H1 (cell line): ENCODE measurements at regions not wholly inside any gene's neighbourhood (a gene's known extent, or its start where the extent isn't known, plus 50 kb on each side); places are given as distances from the start of the nearest gene placed in this dataset.

ENCODE experiments used
- CTCF ChIA-PET: fragments of 300-600 bp; sonication (Branson Sonifier 250); formaldehyde crosslinking; loops from one replicate; lab custom pipeline; 2021; ENCODE audit not compliant: partially characterized antibody; lab: Charles Lee
- POLR2A ChIA-PET: fragments of 300-600 bp; sonication (Branson Sonifier 250); formaldehyde crosslinking; loops from one replicate; lab custom pipeline; 2021; ENCODE audit warnings: inconsistent platforms; ENCODE audit not compliant: partially characterized antibody; lab: Charles Lee
- DNase-seq, 2 experiments: peaks; one replicate each; pipeline versions ENCODE4 v3.0.0 to v3.0.0-alpha.2; 2010 to 2022; ENCODE audit warnings: low spot score in 2 of 2, low read depth in 1 of 2, mixed read lengths in 1 of 2
- FAIRE-seq: peaks from 2 replicates; lab custom pipeline; 2011; peaks lifted over from hg19 to GRCh38; lab: Jason Lieb, UNC
- H2AFZ ChIP-seq: 2 replicates; pipeline ENCODE4 v1.8.1; 2012; ENCODE audit warnings: low read length, inconsistent platforms
- H2AK5ac ChIP-seq: 2 replicates; pipeline ENCODE4 v1.6.1; 2013; ENCODE audit warnings: low read depth, low read length
- H2BK120ac ChIP-seq: replicated peaks from 2 replicates; pipeline ENCODE3; 2013; ENCODE audit warnings: low read depth, low read length, inconsistent platforms
- H2BK12ac ChIP-seq: 2 replicates; pipeline ENCODE4 v1.6.1; 2013; ENCODE audit warnings: low read depth, low read length
- H2BK15ac ChIP-seq: 2 replicates; pipeline ENCODE4 v1.6.1; 2013; ENCODE audit warnings: low read length
- H2BK20ac ChIP-seq: 2 replicates; pipeline ENCODE4 v1.6.1; 2013; ENCODE audit warnings: low read length
- H2BK5ac ChIP-seq: 2 replicates; pipeline ENCODE4 v1.6.1; 2013; ENCODE audit warnings: low read depth, low read length
- H3K14ac ChIP-seq: 2 replicates; pipeline ENCODE4 v1.6.1; 2013; ENCODE audit warnings: inconsistent platforms; ENCODE audit not compliant: insufficient read length
- H3K18ac ChIP-seq: 2 replicates; pipeline ENCODE4 v1.6.1; 2013; ENCODE audit warnings: low read length; ENCODE audit errors: extremely low read depth
- H3K23ac ChIP-seq: 2 replicates; pipeline ENCODE4 v1.6.1; 2013; ENCODE audit warnings: inconsistent platforms; ENCODE audit not compliant: insufficient read length
- H3K23me2 ChIP-seq: 2 replicates; pipeline ENCODE4 v1.6.1; 2013; ENCODE audit warnings: low read depth, low read length
- H3K27ac ChIP-seq: 2 replicates; pipeline ENCODE4 v1.6.1; 2011; ENCODE audit warnings: low read depth, low read length, inconsistent platforms
- H3K27me3 ChIP-seq, 4 experiments: replicated peaks in 1 of 4; 1 replicate in 1 of 4; 2 replicates in 3 of 4; pipeline versions ENCODE4 v1.6.1 to v1.8.1; 2011 to 2013; ENCODE audit warnings: low read length in 3 of 4, mild to moderate bottlenecking in 3 of 4, inconsistent platforms in 2 of 4, mixed read lengths in 2 of 4, moderate library complexity in 1 of 4; ENCODE audit not compliant: control insufficient read depth in 3 of 4, insufficient read depth in 3 of 4; ENCODE audit errors: extremely low read depth in 1 of 4
- H3K36me3 ChIP-seq, 4 experiments: 2 replicates each; pipeline versions ENCODE4 v1.6.1 to v1.8.1; 2011 to 2013; ENCODE audit warnings: mild to moderate bottlenecking in 4 of 4, low read length in 3 of 4, moderate library complexity in 2 of 4, control low read depth in 1 of 4, inconsistent platforms in 1 of 4; ENCODE audit not compliant: insufficient read depth in 4 of 4, control insufficient read depth in 2 of 4
- H3K4ac ChIP-seq: replicated peaks from 2 replicates; pipeline ENCODE3; 2013; ENCODE audit warnings: low read length, low read depth, mixed read lengths, inconsistent platforms; ENCODE audit not compliant: insufficient read length
- H3K4me1 ChIP-seq, 4 experiments: replicated peaks in 1 of 4; 1 replicate in 1 of 4; 2 replicates in 3 of 4; pipeline versions ENCODE4 v1.6.1 to v1.8.1; 2011 to 2013; ENCODE audit warnings: low read length in 3 of 4, inconsistent platforms in 2 of 4, mixed read lengths in 1 of 4; ENCODE audit not compliant: insufficient read depth in 4 of 4, control insufficient read depth in 3 of 4
- H3K4me2 ChIP-seq, 2 experiments: 2 replicates each; pipeline versions ENCODE4 v1.6.1 to v1.8.1; 2011 to 2013; ENCODE audit warnings: low read depth in 2 of 2, low read length in 2 of 2, control low read depth in 1 of 2, inconsistent platforms in 1 of 2, mild to moderate bottlenecking in 1 of 2; ENCODE audit not compliant: insufficient read depth in 1 of 2
- H3K4me3 ChIP-seq, 4 experiments: fragments of 200-600, 300-600 bp in 1 of 4; sonication (generic), shearing (Covaris generic), sonication (Bioruptor Twin) in 1 of 4; 2 replicates each; pipeline versions ENCODE4 v1.5.1 to v1.8.1; 2011 to 2016; ENCODE audit warnings: low read length in 4 of 4, low read depth in 3 of 4, control low read depth in 2 of 4, inconsistent platforms in 2 of 4, mild to moderate bottlenecking in 2 of 4, mixed read lengths in 1 of 4, moderate library complexity in 1 of 4; ENCODE audit not compliant: insufficient read depth in 2 of 4; ENCODE audit errors: extremely low read depth in 1 of 4
- H3K56ac ChIP-seq: replicated peaks from 2 replicates; pipeline ENCODE3; 2013; ENCODE audit warnings: low read depth, mild to moderate bottlenecking, mixed read lengths, low read length, inconsistent platforms; ENCODE audit not compliant: insufficient read length
- H3K79me1 ChIP-seq: 2 replicates; pipeline ENCODE4 v1.6.1; 2013; ENCODE audit warnings: low read depth, low read length, control low read depth
- H3K79me2 ChIP-seq, 2 experiments: 2 replicates each; pipeline versions ENCODE4 v1.6.1 to v1.8.1; 2012 to 2013; ENCODE audit warnings: low read length in 2 of 2, mild to moderate bottlenecking in 2 of 2, inconsistent platforms in 1 of 2; ENCODE audit not compliant: insufficient read depth in 2 of 2, control insufficient read depth in 1 of 2
- H3K9ac ChIP-seq, 4 experiments: replicated peaks in 1 of 4; 1 replicate in 1 of 4; 2 replicates in 3 of 4; pipeline versions ENCODE4 v1.6.1 to v1.8.1; 2011 to 2013; ENCODE audit warnings: low read depth in 3 of 4, low read length in 3 of 4, control low read depth in 2 of 4, mild to moderate bottlenecking in 2 of 4, moderate library complexity in 2 of 4, inconsistent platforms in 1 of 4; ENCODE audit errors: extremely low read depth in 1 of 4
- H3K9me3 ChIP-seq, 2 experiments: 2 replicates each; pipeline versions ENCODE4 v1.6.1 to v1.8.1; 2012 to 2013; ENCODE audit warnings: mild to moderate bottlenecking in 2 of 2, moderate library complexity in 2 of 2, control low read depth in 1 of 2, inconsistent platforms in 1 of 2, low read depth in 1 of 2, low read length in 1 of 2, mixed read lengths in 1 of 2; ENCODE audit not compliant: insufficient read depth in 2 of 2
- H4K20me1 ChIP-seq, 2 experiments: replicated peaks in 1 of 2; 2 replicates each; pipeline versions ENCODE3 to v1.8.1; 2011 to 2013; ENCODE audit warnings: inconsistent platforms in 2 of 2, low read length in 2 of 2, mild to moderate bottlenecking in 1 of 2; ENCODE audit not compliant: insufficient read depth in 2 of 2, control insufficient read depth in 1 of 2
- H4K5ac ChIP-seq: 2 replicates; pipeline ENCODE4 v1.6.1; 2013; ENCODE audit warnings: low read length, low read depth, mixed read lengths, inconsistent platforms; ENCODE audit not compliant: insufficient read length
- H4K8ac ChIP-seq: 2 replicates; pipeline ENCODE4 v1.8.0; 2013; ENCODE audit warnings: mild to moderate bottlenecking, moderate library complexity, low read length, inconsistent platforms; ENCODE audit not compliant: insufficient read depth; ENCODE audit errors: extremely low read depth
- H4K91ac ChIP-seq: replicated peaks from 2 replicates; pipeline ENCODE3; 2013; ENCODE audit warnings: low read length, mixed read lengths, inconsistent platforms; ENCODE audit not compliant: insufficient read length
- CBX5 ChIP-seq: fragments of 300-800, 300-1000 bp; sonication (generic); IDR thresholded peaks from 2 replicates; pipeline ENCODE4 v1.7.1; 2016; ENCODE audit warnings: antibody characterized with exemption, low read length, low read depth
- CEBPB ChIP-seq: IDR thresholded peaks from 2 replicates; pipeline ENCODE4 v1.6.1; 2012; ENCODE audit warnings: low read depth, low read length
- CTCF ChIP-seq, 3 experiments: IDR thresholded peaks; 1 replicate in 2 of 3; 2 replicates in 1 of 3; pipeline versions ENCODE4 v1.5.1 to v1.6.1; 2011; ENCODE audit warnings: low read length in 3 of 3, mild to moderate bottlenecking in 3 of 3, inconsistent platforms in 2 of 3, low read depth in 1 of 3, moderate library complexity in 1 of 3; ENCODE audit not compliant: insufficient read depth in 1 of 3; ENCODE audit errors: control extremely low read depth in 1 of 3
- GTF2F1 ChIP-seq: IDR thresholded peaks from 2 replicates; pipeline ENCODE4 v1.6.1; 2012; ENCODE audit warnings: low read depth, low read length, improper control_type of control experiment, borderline replicate concordance
- NRF1 ChIP-seq: IDR thresholded peaks from 2 replicates; pipeline ENCODE4 v1.6.1; 2011; ENCODE audit warnings: mild to moderate bottlenecking, low read depth, low read length, improper control_type of control experiment
- PHF8 ChIP-seq: fragments of 200-600 bp; sonication (generic); conservative IDR thresholded peaks from 2 replicates; pipeline ENCODE4 v1.7.1; 2012; ENCODE audit warnings: low read depth, mild to moderate bottlenecking, inconsistent platforms, low read length, moderate library complexity
- SIN3A ChIP-seq, 2 experiments: IDR thresholded peaks in 1 of 2; conservative IDR thresholded peaks in 1 of 2; 2 replicates each; pipeline ENCODE4 v1.6.1; 2011 to 2012; ENCODE audit warnings: low read length in 2 of 2, improper control_type of control experiment in 1 of 2, low read depth in 1 of 2, mild to moderate bottlenecking in 1 of 2
- SP1 ChIP-seq: IDR thresholded peaks from 2 replicates; pipeline ENCODE4 v1.6.1; 2011; ENCODE audit warnings: low read depth, low read length
- SP2 ChIP-seq: IDR thresholded peaks from 2 replicates; pipeline ENCODE4 v1.6.1; 2012; ENCODE audit warnings: mild to moderate bottlenecking, low read length, inconsistent platforms
- TAF7 ChIP-seq: optimal IDR thresholded peaks from 2 replicates; pipeline ENCODE3; 2011; ENCODE audit warnings: low read depth, mild to moderate bottlenecking, inconsistent platforms, low read length, moderate library complexity, borderline replicate concordance
- TEAD4 ChIP-seq: IDR thresholded peaks from 2 replicates; pipeline ENCODE4 v1.6.1; 2012; ENCODE audit warnings: low read depth, low read length, inconsistent platforms, mixed read lengths
- TF ChIP-seq, protein P1 (sequence below): IDR thresholded peaks from 2 replicates; pipeline ENCODE4 v1.6.1; 2012; ENCODE audit warnings: inconsistent platforms

DNA sequence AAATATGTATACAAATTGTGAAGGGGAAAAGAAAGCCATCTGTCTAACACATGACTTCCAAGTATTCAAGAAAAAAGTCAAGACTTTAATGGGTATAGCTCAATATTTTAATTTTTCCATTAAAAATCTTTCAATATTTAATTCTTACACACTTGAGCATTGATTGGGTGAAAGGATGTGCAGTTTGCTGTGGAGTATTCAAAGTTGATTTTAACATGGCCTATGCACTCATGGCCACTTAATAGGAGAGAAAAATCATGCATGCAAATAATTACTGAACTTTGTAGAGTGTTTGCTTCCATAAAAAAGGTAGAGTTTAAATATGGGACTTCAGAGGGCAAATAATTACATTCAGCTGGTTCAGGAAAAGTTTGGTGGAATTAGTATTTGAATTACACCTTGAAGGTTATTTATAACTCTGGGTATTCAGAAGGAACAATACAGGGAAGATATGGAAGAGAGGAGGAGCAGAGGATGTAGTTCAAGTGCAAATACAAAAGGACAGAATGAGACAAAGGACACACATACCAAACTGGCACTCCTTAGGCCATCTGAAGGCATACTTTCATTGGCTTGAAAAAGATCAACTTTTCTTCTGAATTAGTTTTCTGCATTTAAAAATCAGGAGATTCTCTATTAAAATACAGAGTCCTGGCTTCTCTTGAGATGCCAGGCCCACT, 90.1 kb downstream of the OTOL1 start:
- Histone ChIP-seq H3K23ac (no peak overlapping the region), H3K79me1 (no peaks in the 10 kb centered on the region), H2BK20ac (no peak overlapping the region), H2BK12ac (no peak overlapping the region), H2BK5ac (no peak overlapping the region), H3K27me3 (no peaks in the 10 kb centered on the region), H2BK120ac (no peak overlapping the region), H4K8ac (no peak overlapping the region), H4K20me1 (no peaks in the 10 kb centered on the region), H3K4ac (no peak overlapping the region), H2AK5ac (no peak overlapping the region), H4K5ac (no peak overlapping the region), H3K56ac (no peak overlapping the region), H3K9ac (no peak overlapping the region), H3K4me3 (no peak overlapping the region), H3K23me2 (no peaks in the 10 kb centered on the region), H3K79me2 (no peaks in the 10 kb centered on the region), H3K4me1 (no peaks in the 10 kb centered on the region; a peak in 1 of 7 replicates), H4K91ac (no peak overlapping the region), H3K18ac (no peak overlapping the region), H2AFZ (no peak overlapping the region), H3K14ac (no peak overlapping the region), H3K9me3 (peaks cover 6 to 8% of the 10 kb centered on the region in 2 experiments), H3K4me2 (no peak overlapping the region), H3K27ac (no peak overlapping the region), H3K36me3 (no peaks in the 10 kb centered on the region), H2BK15ac (no peak overlapping the region)
- POLR2A ChIA-PET: no interaction called here
- FAIRE-seq (no peak), DNase-seq (no peak)
- CTCF ChIA-PET: no interaction called here
- TF ChIP-seq TAF7 (no peak), NRF1 (no peak), CBX5 (no peak), SP2 (no peak), TEAD4 (no peak), SIN3A (conservative IDR thresholded peaks at IDR 0.05 in 1 of 2, IDR thresholded peaks at IDR 0.05 in 1 of 2; ENCODE audit: low read depth in 1 of 2, low read length in 2 of 2) (no peak), CTCF (IDR thresholded peaks at IDR 0.05; ENCODE audit: control extremely low read depth in 1 of 3, insufficient read depth in 1 of 3, low read depth in 1 of 3, low read length in 3 of 3) (no peak), GTF2F1 (no peak), CEBPB (no peak), SP1 (no peak), PHF8 (no peak)
- TF ChIP-seq, protein P1, sequence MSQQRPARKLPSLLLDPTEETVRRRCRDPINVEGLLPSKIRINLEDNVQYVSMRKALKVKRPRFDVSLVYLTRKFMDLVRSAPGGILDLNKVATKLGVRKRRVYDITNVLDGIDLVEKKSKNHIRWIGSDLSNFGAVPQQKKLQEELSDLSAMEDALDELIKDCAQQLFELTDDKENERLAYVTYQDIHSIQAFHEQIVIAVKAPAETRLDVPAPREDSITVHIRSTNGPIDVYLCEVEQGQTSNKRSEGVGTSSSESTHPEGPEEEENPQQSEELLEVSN: no peak
